GM18870 (cell line): ENCODE measurements at regions not wholly inside any gene's neighbourhood (a gene's known extent, or its start where the extent isn't known, plus 50 kb on each side); places are given as distances from the start of the nearest gene placed in this dataset.
"Not testable (repeated sequence)": the region's sequence is repeated elsewhere in the genome, so short reads cannot be mapped to it uniquely, and the experiment has no call there.

ENCODE experiments used
- ATAC-seq: cut with Tn5 transposase; IDR thresholded peaks from one replicate; pipeline ENCODE4 v1.9.1; 2021; ENCODE audit warnings: moderate library complexity; ENCODE audit not compliant: unreplicated experiment

DNA sequence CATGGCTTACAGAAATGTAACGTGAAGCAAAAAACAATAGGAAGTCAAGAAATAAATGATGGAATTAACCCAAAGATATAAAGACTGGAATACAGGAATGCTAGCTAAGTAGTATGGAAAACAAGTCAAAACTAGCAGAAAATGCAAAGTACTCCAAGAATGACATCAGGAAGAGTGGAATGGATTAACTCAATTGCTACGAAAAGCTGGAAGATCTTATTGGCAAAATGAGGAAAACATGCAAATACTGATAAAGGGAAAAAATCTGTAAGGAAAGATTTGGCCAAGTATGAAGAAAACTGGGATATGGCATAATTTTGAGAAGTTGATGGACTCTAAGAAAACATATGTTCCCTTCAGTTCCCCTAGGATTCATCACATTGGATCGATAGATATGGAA lies 324.5 kb upstream of the ZNF608 start:
- ATAC-seq = no peak

DNA sequence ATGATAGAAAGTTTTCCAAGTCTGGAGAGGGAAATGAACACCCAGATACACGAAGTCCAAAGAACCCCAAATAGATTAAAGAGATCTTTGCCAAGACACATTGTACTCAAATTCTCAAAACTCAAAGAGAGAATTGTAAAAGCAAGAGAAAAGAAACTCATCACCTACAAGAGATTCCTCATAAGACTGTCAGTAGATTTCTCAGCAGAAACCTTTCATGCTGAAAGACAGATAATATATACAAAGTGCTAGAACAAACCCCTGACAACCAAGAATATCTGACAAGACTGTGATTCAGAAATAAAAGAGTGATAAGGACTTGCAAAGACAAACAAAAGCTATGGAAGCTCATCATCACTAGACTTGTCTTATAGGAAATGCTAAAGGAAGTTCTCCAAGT lies 326.7 kb upstream of the ZNF608 start:
- ATAC-seq = no peak

DNA sequence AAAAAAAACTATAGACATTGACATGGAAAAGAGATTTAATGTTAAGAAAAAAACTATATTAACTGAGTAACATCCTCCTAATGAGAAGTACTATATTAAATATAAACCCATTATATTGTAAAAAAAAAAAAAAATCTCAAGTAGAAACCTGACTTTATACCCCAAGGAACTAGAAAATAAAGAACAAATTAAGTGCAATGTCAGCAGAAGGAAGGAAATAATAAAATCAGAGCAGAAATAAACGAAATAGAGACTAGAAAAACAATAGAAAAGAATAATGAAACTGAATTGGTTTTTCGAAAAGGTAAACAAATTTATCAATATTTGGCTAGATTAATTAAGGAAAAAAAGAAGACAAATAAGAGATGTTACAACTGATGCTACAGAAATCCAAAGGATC lies 329.1 kb upstream of the ZNF608 start:
- ATAC-seq = no peak

DNA sequence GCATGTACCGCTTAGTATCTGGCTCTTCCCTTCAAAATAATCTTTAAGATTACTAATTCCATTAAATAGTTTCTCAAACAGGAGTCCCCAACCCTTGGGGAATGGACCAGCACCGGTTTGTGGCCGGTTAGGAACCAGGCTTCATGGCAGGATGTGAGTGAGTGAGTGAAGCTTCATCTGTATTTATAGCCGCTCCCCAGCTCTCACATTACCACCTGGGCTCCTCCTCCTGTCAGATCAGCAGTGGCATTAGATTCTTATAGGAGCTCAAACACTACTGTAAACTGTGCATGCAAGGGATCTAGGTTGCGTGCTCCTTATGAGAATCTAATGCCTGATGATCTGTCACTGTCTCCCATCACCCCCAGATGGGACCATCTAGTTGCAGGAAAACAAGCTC lies 332.6 kb upstream of the ZNF608 start:
- not testable (repeated sequence) for ATAC-seq

DNA sequence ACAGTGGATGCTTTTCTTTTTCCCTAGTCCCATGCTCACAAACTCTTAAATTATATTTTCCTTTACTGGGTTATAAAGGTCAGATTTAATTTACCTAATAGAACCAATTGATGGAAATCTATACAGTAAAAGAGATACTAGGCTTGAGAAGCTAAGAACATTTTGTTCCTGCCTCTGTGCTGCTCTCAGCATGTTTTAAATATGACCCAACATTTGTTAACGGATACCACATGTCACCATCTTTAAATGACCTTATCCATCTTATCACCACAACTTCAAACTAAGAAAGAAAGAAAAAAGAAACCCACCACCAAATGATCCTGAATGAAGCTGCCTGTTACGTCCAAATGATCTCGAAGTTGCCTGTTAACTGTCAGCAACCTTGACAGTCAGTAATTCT lies 334.7 kb upstream of the ZNF608 start:
- no peak for ATAC-seq

DNA sequence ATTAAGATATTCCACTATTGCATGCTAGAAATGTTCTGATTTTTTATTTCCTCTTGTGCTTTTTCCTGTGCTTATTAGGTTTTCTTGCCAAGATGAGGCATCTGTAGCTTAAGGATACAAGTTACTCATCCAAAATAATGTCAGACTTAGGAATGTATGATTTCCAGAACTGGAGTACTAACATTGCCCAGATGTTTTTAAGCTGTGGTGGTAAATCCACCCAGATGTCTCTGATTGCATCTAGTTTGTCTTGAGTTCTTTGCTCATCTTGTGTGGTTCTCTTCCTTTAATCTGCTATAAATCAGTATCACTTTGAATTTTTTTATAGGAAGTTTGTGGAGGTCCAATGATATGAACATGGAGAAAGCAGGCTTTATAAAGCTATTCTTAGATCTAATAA lies 337.5 kb upstream of the ZNF608 start:
- ATAC-seq = no peak

DNA sequence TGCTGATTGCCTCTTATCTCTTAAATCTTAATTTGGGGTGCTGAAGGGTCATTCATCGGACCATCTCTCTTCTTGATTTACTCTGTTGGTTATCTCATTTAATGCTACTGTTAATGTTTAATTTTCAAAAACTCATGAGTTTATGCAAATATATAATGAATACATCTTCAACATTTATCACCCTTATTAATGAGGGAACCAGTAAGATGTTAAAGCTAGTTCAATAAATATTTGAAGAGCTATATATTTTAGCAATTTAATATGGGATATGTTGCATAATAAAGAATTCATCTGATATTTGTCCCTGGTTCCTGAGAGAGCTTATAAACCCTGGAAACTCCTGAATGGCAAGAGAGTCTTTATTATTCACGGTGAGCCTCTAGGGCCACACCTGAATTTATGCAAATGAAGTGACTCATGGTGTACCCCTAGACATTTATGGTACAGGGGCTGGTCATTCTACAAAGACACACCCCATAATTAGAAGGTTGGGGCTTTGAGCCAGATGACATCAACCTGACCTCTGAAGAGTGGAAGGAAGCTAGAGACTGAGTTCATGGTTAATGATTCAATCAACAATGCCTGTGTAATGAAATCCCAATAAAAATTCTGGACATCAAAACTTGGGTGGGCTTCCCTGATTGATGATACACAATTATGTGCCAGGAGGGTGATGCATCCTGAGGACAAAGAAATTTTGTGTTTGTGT lies 339.5 kb upstream of the ZNF608 start:
- ATAC-seq = no peak

DNA sequence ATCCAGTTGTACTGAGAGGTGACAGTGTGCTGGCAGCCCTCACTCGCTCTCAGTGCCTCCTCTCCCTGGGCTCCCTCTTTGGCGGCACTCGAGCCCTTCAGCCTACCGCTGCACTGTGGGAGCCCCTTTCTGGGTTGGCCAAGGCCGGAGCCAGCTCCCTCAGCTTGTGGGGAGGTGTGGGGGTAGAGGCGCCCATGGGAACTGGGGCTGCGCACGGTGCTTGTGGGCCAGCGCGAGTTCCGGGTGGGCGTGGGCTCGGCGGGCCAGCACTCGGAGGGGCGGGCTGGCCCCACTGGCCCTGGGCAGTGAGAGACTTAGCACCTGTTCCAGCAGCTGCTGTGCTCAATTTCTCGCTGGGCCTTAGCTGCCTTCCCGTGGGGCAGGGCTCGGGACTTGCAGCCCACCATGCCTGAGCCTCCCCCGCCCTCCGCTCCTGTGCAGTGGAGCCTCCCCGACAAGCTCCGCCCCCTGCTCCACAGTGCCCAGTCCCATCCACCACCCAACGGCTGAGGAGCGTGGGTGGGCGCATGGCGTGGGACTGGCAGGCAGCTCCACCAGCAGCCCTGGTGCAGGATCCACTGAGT lies 342.2 kb upstream of the ZNF608 start:
- no peak for ATAC-seq

DNA sequence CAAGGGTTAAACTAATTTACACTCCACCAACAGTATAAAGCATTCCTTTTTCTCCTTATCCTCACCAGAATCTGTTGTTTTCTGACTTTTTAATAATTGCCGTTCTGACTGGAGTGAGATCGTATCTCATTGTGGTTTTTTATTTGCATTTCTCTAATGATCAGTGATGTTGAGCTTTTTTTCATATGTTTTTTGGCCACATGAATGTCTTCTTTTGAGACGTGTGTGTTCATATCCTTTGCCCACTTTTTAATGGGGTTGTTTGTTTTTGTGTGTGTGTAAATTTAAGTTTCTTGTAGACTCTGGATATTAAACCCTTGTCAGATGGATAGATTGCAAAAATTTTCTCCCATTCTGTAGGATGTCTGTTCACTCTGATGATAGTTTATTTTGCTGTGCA lies 345.7 kb upstream of the ZNF608 start:
- ATAC-seq = not testable (repeated sequence)

DNA sequence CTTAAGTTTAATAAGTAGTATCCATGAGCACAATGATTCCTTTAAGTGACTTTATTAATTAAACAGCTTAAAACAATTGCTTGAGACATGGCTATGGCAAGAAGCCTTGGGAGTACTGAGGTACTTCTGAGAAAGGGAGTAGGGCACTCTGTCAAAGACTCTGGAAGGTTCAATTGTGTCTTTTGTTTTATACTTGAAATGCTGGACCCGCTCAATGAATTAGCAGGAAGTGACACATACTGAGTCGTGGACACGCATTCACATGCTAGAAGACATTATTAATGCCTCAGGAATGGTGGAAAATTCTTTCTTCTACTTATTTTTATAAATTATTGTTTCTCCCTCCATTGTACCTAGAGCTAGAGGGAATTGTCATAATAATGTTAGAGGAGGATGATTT lies 347.3 kb upstream of the ZNF608 start:
- no peak for ATAC-seq

DNA sequence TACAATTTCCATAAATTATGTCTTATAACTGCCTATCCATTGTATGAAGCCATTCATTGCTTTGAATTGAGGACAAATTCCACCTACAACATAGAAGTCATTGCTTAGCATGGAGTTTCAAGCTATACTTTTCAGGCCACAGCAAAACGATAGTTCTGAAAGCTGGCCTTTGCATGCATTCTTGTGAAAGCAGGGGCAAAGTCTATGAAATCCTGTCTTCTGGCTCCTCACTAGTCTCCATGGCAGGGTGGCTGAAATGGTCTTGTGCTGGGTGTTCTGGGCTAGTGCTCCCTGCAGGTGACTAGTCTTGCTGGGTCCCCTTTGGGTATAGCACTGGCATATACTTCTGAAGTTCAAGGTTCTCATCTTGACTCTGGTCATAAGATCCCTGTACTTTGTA lies 353.9 kb upstream of the ZNF608 start:
- ATAC-seq = no peak

DNA sequence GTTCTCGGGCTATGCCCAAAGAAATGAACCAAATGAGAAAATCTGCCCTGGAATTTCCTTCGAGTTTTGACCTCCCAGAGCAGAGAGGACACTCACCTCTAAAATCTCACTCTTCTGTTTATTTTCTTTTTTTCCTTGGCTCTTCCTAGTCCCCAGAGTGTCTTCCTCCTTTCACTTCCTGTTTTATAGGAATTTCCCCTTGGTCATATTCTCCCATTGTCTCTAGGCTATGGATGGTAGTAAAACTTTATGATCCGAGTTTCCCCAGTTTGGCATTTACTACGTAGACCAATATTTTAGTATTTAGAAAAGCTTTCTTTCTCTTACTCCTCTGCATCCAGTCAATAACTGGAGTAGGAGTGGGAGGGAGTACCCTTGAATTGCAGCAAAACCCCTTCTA lies 354.5 kb upstream of the ZNF608 start:
- ATAC-seq = no peak

DNA sequence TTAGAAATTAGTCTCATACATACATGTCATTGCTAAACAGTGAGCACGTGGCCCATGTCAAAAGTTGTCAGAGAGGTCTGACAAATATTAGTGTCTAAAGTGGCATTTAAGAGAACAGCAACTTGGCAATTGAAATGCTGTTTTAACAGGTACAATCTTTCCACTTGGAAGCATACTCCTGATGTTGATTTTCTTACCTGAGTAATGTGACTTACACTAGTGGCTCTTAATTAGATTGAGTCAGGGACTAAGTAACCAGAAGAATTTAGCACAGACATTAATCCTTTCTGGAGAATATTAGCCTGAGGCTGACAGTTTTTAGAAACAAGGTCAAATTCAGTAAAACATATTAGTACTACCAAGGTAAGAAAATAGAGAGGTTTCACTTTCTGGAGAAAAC lies 357.0 kb upstream of the ZNF608 start:
- no peak for ATAC-seq

DNA sequence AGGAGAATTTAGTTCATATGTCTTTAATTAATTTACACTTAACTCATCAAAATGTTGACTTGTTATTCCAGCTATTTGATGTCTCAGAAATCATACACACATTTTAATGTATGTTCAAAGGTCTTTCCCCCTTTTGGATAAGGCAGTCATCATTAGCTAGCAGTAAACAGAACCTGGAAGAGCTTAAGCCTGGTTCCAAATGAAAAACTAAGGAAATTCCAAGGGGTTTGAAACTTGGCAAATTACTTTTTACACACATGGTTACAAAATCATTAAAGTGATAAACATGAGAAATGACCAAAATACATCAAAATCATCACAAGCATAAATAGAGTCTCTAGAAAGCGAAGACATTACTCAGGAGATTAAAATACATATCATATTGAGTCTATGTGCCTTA lies 359.8 kb upstream of the ZNF608 start:
- no peak for ATAC-seq

DNA sequence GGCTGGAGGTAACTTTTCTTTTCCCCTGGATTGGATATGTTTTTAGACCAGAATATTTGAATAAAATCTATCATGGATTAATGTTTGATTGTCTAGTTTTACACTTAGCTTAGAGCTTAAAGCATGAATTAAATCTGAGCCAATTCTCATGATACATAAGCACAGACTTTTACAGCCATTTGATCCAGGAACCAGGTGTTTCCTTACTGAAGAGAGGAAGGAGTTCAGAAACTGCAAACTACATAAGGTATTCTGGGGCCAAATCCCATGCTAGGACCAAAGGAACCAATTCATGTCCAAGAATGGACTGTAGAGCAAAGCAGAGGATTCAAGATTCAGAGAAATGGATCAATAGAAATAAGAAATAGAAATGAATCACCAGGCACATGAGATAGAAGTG lies 360.4 kb upstream of the ZNF608 start:
- ATAC-seq = no peak

DNA sequence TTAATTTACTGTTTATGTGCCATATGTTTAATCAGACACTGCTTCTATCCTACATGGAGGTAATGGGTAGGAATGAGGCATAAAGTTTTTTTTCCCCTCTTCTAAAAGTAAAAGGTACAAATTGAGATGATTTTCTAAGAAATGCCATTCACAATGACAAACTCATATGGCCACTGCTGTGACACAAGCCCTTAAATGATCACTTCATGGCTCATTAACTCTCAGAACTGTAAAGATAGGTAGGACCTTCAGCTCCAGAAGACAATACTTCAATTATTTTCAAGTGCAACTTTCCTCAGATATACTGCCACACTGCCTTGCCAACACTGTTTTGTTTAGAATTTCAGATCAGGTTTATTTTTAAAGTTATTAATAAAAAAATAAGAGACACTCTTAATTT lies 362.9 kb upstream of the ZNF608 start:
- ATAC-seq = no peak

DNA sequence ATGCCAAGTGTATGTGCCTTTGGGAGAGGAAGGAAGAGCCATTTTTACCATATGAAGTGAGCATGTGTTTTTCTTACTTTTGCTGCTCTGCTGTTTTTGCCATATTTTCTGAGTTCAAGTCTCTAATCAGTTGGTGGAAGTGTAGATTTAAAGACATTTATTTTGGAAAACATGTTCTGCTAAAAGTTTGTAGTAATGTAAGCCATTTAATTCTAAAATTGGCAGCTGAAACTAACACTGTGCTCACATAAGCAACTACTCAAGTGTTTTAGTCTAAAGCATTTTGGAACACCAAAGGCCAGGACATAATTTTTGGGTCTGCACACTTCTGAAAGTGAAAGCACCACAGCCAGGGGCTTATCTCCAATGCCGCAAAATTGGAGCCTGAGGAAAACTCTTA lies 363.4 kb upstream of the ZNF608 start:
- ATAC-seq = no peak

DNA sequence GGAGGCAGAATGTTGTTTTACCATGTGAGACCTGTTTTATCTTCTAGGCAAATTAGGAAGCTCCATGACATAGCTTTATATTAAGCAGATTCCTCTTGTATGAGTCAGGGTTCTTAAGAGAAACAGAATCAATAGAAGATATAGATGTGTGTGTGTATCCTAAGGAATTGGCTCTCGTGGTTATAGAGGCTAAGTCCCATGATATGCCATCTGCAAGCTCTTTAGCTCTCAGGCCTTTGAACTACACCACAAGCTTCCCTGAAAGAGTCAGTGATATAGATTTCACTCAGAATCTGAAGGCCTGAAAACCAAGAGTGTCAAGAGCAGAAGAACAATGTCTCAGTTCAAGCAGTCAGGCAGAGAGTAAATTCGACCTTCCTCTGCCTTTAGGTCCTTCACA lies 365.8 kb upstream of the ZNF608 start:
- no peak for ATAC-seq

DNA sequence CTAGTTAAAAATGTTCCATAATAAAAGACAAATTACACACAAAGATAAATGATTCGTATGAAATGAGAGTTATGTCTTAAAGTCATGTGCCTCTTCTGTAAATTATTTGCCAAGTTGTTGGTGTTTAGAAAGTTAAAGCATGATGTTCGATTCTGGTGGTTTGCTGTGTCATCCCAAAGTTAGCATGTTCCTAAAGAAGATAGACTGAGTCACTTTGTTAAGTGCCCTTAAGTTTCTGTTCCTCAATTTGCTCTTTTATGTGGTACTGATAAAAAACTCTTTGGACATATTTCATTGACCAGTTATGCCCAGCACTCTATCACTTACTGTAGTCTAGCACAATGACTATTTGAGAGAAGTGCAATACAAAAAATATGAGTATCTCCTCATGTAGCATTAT lies 366.9 kb upstream of the ZNF608 start:
- ATAC-seq = peak; percentile 93

DNA sequence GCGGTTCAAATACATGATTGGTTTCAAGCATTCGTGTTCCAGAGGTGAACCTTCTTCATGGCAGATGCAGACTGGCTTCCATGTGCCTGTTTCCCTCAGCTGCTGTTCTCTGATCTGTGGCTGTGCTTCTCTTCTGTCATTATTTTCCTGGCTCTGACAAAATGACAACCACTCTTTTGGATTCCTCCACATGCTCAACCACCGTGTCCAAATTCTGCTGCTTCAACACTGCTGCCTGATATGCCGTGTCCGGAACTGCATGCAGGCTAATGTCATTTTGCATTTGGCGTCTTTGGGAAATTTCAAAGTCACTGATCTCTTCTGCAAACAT lies 368.7 kb upstream of the ZNF608 start:
- no peak for ATAC-seq

DNA sequence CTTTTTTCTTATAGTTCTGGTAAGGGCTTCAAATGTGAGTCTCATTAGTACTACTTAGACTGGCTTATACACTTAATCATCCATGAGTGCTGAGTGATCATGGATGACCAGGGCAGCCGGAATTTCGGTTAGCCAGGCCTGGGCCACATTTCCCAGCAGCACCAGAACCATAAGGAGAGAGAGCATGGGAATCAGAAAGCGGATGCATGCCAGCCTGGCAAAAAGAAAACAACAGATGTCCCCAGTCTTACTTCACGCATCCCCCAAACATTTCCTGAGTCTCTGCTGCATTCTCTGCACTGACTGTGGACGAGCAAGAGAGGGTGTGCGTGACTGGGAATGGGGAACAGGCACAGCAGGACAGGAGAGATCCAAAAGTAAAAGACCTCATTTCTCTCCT lies 371.1 kb upstream of the ZNF608 start:
- ATAC-seq = no peak

DNA sequence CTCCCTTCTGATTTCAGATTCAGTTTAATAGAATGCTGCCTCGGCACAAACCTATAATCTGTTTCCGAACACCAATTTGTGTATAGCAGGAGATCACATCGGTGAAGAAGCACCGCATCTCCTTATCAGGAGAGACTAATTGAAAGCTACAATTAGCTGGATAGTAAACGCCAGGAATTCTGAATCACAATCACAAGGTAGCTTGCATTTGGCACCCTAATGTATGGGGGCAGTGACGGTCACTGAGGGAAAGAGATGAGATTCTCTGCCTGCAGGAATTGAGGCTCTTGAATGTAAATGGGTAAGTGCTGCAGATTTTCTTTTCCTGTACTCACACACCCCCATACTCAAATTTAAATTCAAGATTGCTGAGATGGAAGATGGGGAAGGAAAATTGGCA lies 373.6 kb upstream of the ZNF608 start:
- no peak for ATAC-seq
